ENCODE measurements at regions not wholly inside any gene's neighbourhood (a gene's known extent, or its start where the extent isn't known, plus 50 kb on each side); places are given as distances from the start of the nearest gene placed in this dataset.
A peak's percentile ranks its signal among the peaks of the same experiment; 100 is the strongest.
"Not testable (repeated sequence)": the region's sequence is repeated elsewhere in the genome, so short reads cannot be mapped to it uniquely, and the experiment has no call there.

GRCh38 chr21:8194042-8194441, 2327.3 kb upstream of the TPTE start:
- not testable (repeated sequence) for DNase-seq (ENCODE audit: low spot score)

DNA sequence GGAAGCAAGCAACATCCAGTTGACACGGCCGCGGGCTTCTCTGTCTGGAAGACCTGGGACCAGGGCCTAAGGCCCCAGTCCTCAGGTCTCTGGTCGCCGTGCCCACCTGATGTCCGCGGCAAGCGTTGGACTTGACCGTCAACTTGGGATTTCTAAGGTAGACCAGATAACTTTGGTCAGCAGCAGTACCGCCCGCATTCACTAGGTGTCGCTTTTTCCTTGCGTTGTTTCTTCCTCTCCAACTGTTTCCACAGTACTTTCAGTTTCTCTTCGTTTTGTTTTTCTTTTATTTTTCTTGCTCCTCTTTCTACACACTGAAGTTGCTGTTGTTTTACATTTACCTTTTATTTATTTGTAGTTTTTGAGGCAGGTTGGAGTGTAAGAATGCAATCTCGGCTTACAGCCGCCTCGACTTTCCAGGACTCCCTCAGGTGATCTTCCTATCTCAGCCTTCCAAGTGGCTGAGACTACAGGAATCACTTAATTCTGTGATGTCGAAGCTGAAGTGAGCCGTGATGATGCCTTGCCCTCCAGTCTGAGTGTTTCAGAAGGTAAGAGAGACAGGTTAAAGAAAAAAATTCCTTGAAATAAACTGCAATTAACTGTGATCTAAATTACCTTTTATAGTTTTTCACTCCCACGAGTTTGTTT, 2323.9 kb upstream of the TPTE start:
- DNase-seq (ENCODE audit: low spot score), result not testable (repeated sequence)

DNA sequence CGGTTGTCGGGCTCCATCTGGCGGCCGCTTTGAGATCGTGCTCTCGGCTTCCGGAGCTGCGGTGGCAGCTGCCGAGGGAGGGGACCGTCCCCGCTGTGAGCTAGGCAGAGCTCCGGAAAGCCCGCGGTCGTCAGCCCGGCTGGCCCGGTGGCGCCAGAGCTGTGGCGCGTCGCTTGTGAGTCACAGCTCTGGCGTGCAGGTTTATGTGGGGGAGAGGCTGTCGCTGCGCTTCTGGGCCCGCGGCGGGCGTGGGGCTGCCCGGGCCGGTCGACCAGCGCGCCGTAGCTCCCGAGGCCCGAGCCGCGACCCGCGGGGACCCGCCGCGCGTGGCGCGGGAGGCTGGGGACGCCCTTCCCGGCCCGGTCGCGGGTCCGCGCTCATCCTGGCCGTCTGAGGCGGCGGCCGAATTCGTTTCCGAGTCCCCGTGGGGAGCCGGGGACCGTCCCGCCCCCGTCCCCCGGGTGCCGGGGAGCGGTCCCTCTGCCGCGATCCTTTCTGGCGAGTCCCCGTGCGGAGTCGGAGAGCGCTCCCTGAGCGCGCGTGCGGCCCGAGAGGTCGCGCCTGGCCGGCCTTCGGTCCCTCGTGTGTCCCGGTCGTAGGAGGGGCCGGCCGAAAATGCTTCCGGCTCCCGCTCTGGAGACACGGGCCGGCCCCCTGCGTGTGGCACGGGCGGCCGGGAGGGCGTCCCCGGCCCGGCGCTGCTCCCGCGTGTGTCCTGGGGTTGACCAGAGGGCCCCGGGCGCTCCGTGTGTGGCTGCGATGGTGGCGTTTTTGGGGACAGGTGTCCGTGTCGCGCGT, 2316.1 kb upstream of the TPTE start:
- DNase-seq (ENCODE audit: low spot score), result not testable (repeated sequence)

DNA sequence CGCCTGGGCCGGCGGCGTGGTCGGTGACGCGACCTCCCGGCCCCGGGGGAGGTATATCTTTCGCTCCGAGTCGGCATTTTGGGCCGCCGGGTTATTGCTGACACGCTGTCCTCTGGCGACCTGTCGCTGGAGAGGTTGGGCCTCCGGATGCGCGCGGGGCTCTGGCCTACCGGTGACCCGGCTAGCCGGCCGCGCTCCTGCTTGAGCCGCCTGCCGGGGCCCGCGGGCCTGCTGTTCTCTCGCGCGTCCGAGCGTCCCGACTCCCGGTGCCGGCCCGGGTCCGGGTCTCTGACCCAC, 2315.5 kb upstream of the TPTE start:
- DNase-seq (ENCODE audit: low spot score), result not testable (repeated sequence)

DNA sequence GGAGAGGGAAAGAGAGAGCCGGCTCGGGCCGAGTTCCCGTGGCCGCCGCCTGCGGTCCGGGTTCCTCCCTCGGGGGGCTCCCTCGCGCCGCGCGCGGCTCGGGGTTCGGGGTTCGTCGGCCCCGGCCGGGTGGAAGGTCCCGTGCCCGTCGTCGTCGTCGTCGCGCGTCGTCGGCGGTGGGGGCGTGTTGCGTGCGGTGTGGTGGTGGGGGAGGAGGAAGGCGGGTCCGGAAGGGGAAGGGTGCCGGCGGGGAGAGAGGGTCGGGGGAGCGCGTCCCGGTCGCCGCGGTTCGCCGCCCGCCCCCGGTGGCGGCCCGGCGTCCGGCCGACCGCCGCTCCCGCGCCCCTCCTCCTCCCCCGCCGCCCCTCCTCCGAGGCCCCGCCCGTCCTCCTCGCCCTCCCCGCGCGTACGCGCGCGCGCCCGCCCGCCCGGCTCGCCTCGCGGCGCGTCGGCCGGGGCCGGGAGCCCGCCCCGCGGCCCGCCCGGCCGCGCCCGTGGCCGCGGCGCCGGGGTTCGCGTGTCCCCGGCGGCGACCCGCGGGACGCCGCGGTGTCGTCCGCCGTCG, 2308.3 kb upstream of the TPTE start:
- DNase-seq (ENCODE audit: low spot score), result not testable (repeated sequence)

GRCh38 chr21:8214539-8214938, 2306.8 kb upstream of the TPTE start:
- DNase-seq (ENCODE audit: low spot score), result not testable (repeated sequence)

- not testable (repeated sequence) for DNase-seq (ENCODE audit: low spot score)
These were observed 2291.8 kb upstream of the TPTE start for GRCh38 chr21:8229366-8230150.

DNA sequence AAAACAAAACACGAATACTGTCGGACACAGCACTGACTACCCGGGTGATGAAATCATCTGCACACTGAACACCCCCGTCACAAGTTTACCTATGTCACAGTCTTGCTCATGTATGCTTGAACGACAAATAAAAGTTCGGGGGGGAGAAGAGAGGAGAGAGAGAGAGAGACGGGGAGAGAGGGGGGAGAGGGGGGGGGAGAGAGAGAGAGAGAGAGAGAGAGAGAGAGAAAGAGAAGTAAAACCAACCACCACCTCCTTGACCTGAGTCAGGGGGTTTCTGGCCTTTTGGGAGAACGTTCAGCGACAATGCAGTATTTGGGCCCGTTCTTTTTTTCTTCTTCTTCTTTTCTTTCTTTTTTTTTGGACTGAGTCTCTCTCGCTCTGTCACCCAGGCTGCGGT, 2290.1 kb upstream of the TPTE start:
- not testable (repeated sequence) for DNase-seq (ENCODE audit: low spot score)

- DNase-seq (ENCODE audit: low spot score), result not testable (repeated sequence)
These were observed 2288.4 kb upstream of the TPTE start for GRCh38 chr21:8233000-8233399.

DNA sequence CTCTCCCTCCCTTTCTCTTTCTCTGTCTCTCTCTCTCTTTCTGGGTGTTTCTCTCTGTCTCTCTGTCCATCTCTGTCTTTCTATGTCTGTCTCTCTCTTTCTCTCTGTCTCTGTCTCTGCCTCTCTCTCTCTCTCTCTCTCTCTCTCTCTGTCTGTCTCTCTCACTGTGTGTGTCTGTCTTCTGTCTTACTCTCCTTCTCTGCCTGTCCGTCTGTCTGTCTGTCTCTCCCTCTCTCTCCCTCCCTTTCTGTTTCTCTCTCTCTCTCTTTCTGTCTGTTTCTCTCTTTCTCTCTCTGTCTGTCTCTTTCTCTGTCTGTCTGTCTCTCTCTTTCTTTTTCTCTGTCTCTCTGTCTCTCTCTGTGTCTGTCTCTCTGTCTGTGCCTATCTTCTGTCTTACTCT, 2287.3 kb upstream of the TPTE start:
- not testable (repeated sequence) for DNase-seq (ENCODE audit: low spot score)

- not testable (repeated sequence) for DNase-seq (ENCODE audit: low spot score)
These were observed 2276.4 kb upstream of the TPTE start for GRCh38 chr21:8244723-8245641.

DNA sequence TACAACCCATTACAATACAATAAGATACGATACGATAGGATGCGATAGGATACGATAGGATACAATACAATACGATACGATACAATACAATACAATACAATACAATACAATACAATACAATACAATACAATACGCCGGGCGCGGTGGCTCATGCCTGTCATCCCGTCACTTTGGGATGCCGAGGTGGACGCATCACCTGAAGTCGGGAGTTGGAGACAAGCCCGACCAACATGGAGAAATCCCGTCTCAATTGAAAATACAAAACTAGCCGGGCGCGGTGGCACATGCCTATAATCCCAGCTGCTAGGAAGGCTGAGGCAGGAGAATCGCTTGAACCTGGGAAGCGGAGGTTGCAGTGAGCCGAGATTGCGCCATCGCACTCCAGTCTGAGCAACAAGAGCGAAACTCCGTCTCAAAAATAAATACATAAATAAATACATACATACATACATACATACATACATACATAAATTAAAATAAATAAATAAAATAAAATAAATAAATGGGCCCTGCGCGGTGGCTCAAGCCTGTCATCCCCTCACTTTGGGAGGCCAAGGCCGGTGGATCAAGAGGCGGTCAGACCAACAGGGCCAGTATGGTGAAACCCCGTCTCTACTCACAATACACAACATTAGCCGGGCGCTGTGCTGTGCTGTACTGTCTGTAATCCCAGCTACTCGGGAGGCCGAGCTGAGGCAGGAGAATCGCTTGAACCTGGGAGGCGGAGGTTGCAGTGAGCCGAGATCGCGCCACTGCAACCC, 2275.6 kb upstream of the TPTE start:
- DNase-seq (ENCODE audit: low spot score), result not testable (repeated sequence)

DNA sequence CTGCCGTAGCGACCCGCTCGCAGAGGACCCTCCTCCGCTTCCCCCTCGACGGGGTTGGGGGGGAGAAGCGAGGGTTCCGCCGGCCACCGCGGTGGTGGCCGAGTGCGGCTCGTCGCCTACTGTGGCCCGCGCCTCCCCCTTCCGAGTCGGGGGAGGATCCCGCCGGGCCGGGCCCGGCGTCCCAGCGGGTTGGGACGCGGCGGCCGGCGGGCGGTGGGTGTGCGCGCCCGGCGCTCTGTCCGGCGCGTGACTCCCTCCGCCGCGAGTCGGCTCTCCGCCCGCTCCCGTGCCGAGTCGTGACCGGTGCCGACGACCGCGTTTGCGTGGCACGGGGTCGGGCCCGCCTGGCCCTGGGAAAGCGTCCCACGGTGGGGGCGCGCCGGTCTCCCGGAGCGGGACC, 2269.7 kb upstream of the TPTE start:
- DNase-seq (ENCODE audit: low spot score), result not testable (repeated sequence)

DNA sequence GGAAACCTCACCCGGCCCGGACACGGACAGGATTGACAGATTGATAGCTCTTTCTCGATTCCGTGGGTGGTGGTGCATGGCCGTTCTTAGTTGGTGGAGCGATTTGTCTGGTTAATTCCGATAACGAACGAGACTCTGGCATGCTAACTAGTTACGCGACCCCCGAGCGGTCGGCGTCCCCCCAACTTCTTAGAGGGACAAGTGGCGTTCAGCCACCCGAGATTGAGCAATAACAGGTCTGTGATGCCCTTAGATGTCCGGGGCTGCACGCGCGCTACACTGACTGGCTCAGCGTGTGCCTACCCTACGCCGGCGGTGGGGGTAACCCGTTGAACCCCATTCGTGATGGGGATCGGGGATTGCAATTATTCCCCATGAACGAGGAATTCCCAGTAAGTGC, 2266.3 kb upstream of the TPTE start:
- not testable (repeated sequence) for DNase-seq (ENCODE audit: low spot score)

DNA sequence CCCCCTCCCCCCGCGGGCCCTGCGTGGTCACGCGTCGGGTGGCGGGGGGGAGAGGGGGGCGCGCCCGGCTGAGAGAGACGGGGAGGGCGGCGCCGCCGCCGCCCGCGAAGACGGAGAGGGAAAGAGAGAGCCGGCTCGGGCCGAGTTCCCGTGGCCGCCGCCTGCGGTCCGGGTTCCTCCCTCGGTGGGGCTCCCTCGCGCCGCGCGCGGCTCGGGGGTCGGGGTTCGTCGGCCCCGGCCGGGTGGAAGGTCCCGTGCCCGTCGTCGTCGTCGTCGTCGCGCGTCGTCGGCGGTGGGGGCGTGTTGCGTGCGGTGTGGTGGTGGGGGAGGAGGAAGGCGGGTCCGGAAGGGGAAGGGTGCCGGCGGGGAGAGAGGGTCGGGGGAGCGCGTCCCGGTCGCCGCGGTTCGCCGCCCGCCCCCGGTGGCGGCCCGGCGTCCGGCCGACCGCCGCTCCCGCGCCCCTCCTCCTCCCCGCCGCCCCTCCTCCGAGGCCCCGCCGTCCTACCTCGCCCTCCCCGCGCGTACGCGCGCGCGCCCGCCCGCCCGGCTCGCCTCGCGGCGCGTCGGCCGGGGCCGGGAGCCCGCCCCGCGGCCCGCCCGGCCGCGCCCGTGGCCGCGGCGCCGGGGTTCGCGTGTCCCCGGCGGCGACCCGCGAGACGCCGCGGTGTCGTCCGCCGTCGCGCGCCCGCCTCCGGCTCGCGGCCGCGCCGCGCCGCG, 2264.1 kb upstream of the TPTE start:
- DNase-seq (ENCODE audit: low spot score), result peak; percentile 1

GRCh38 chr21:8260065-8260627, 2261.2 kb upstream of the TPTE start:
- not testable (repeated sequence) for DNase-seq (ENCODE audit: low spot score)
